Activated CD4-positive, alpha-beta T cell treated with anti-CD3 and anti-CD28 coated beads, Interleukin-2, amount 50 U/mL, for 48 hours (primary cell): ENCODE measurements at regions not wholly inside any gene's neighbourhood (a gene's known extent, or its start where the extent isn't known, plus 50 kb on each side); places are given as distances from the start of the nearest gene placed in this dataset.

ENCODE experiments used
- DNase-seq, 2 experiments: peaks; one replicate each; pipeline ENCODE4 v3.0.0-alpha.2; 2020

DNA sequence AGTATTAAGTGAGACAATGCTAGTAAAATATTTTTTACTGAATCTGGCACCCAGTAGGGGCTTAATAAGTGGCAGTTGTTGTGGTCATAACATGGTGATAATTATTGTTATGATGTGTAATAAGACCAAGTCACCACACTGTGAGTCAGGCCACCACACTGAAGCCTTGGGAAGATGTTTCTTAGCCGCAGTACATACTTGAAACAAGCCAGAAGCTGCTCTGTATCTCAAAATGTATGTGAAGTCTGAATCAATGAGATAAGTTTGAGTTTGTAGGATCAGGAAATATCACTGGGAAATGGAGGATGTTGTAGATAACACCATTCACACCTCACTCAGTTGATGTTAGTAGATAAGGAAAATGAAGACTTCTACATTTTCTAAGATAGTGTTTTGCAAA is 51.3 kb upstream of the PTPN3 start:
- no peak for DNase-seq

DNA sequence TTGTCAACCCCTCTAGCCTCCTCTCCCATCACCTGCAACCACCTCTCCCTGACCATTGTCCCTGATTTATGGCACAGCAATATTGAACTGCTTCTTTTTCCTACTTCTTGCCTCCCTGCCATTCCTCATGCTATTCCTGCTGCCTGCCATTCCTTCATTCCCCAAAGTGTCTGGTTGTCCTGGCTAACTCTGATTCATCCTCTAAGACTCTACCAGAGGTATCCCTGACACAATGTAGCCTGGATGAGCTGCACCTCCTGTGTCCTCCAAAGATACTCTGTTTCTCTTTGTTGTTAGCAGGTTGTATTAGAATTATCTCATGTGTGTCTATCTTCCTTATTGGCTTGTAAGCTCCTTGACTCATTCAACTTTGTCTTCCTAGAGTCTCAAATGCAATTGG is 53.5 kb upstream of the PTPN3 start:
- no peak for DNase-seq

DNA sequence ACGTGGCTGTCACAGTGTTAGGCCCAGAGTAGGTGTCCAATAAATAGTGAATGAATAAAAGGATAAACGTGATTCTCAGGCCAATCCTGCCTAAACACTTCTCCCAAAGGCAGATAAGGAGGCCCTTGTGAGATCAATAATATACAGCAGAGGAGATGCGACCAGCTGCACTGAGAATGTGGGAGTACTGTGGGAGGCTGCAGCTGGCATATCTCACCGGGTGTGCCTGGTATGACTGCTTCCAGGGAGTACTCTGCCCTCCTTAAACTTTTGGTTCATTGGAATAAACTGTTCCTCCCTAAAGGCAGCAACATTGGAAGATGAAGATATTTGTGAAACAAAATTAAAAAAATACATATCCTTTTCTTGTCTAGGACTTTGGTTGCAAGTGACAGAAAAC is 57.1 kb upstream of the PTPN3 start:
- DNase-seq, result no peak

DNA sequence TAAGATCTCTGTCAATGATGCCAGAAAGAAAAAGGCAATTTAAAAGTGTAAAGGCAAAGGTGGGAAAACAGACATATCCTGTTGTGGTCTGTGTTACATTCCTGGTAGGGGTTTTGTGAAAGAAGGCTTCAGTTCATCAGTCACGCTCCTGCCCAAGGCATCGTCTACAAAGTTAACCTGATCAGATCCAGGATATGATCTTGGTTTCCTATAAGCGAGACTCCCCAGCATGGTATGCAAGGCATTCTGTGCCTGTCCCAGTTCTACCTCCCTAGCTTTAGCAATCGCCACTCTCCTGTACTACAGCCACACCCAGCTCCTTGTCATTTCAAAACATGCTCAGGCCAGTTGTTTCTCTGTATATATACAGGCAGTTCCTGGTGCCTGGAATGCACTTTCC is 58.0 kb upstream of the PTPN3 start:
- no peak for DNase-seq

DNA sequence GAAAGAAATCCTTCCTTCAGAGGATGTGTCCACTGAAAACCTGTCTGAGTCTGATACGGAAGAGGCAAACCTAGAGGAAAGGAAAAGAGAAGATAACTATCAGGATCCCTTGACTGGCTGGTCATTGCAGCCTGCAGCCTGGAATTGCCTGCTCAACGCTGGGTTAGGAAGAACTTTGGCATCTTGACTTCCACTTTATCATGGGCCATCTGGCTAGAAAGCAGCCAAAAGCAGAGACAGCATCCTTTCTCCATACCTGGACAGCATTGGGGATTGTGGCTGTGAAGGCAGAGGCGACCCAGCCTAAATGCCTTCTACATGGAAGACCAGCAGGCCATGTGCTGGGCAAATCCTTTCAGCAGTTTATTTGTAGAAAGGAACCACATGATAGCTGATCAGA is 58.7 kb upstream of the PTPN3 start:
- no peak for DNase-seq

DNA sequence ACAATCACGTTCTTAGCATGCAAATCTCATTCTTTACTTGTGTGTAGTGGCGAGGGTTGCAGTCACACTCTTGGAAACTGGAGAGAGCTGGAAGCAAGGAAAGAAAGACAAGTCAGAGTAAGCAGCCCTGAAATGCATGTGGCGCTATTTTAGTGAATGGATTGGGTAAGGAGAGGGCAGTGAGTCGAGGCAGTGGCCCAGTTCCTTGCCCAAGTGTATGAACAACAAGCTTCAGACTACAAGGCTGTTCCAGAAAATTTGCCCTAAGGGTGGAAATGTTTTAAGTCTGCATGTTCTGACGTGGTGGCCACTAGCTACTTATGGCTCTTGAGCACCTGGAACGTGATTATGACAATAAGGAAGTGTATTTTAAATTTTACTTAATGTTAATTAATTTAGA is 59.4 kb upstream of the PTPN3 start:
- DNase-seq, result no peak

DNA sequence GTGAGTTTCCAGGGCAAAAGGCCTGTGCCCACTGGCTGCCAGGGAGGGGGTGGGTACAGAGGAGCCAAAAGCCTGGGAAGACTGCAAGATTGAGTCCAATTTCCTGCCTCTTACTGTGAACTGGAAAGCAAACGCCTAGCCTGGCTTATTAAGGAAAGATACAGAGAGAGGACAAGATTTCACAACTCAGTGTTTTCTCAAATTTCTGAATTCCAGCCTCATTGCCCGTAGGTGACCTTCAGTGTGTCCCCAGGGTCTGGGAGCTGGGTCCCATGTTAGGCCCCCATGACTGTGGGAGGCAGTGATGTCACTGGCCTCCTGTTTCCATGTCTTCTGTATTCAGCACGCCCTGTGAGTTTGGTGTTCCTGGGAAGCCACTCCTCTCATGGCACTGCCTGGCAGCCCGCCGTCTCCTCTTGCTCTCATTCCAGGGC is 60.6 kb upstream of the PTPN3 start:
- DNase-seq, result no peak

DNA sequence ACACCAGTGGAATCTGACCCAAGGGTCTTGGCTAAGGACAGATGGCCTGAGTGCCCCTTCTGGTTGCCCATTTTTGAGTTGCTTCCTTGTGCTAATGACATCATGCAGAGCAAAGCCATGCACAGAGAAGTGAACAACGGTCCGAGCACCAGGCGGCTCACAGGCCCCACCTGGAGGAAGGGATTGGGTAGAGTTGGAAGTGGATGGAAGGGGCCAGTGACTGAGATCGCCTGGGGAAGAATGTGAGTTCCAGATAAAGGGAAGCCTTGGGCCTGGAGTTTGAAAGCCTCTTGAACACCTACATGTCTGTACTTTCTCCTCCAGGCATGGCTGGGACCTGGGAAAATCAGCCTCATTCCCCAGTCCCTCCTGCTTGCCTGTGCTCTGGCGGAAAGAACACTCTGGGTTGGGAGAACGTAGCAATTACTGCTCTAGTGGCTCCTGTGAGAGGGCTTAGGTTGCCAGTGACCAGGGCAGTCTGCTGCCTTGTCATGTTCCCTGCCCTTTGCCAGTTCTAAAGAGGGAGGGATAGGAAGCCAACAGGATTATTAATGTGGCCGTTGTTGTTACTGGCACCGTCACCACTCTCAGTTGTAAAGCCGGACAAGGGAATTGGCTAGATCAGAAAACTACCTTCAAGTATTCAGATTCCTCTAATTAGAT is 62.5 kb upstream of the PTPN3 start:
- no peak for DNase-seq

DNA sequence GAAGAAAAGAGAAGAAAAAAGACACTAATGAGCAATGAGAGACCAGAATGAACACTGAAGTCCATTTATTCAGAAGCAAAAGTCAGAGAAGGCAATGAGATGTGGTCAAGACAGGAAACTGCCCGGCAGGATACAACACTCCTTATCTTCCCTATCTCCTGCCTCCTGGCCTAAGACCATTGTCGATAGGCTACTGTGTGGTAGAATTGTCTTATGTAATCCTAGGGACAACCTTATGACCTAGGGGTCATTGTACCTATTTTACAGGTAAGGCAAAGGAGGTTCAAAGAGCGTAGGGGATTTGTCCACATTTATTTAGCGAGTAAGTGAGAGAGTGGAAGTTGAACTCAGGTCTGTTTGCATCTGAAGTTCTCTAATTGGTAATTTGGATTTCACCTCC is 63.0 kb upstream of the PTPN3 start:
- no peak for DNase-seq

DNA sequence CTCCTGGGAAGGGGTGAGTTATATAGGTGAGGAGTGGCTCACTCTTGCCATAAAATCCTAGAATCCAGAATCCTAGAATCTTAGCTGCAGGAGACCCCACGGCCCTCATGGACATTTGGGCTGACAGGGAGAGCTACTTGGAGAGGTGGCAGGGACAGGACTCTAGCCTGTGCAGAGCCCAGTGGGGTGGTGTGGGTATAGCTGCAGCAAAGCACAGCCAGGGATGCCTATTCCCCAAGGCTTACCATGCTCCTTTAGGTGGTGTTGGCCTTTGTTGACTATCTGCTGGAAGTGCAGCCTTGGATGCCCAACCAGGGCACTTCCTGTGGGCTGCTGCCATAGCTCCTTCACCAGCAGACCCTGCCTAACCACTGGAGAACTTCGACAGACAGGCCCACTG is 70.0 kb upstream of the PTPN3 start:
- no peak for DNase-seq

DNA sequence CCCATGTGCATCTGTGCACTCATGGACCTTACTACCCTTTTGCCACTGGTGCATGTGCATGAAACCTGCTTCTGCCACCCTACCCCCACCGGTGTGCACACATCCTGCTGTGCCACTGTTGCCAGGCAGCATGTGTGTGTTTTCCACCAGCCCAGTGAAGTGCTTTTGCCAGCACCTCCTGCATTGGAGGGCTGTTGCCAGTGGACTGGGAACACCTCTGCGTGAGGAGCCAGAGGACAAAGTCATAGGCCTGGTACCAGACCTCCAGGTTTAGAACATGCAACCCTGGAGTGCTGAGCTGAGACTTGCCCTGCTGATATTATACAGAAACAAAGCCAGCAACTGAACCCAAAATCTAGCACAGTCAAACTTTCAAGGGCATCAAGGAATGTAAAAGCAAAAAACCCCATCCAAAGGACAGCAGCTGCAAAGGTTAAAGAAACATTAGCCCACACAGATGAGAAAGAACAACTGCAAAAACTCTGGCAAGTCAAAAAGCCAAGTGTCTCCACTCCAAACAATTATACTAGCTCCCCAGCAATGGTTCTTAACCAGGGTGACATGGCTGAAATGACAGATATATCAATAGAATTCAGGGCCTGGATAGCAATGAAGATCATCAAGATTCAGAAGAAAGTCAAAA is 70.6 kb upstream of the PTPN3 start:
- DNase-seq, result no peak

DNA sequence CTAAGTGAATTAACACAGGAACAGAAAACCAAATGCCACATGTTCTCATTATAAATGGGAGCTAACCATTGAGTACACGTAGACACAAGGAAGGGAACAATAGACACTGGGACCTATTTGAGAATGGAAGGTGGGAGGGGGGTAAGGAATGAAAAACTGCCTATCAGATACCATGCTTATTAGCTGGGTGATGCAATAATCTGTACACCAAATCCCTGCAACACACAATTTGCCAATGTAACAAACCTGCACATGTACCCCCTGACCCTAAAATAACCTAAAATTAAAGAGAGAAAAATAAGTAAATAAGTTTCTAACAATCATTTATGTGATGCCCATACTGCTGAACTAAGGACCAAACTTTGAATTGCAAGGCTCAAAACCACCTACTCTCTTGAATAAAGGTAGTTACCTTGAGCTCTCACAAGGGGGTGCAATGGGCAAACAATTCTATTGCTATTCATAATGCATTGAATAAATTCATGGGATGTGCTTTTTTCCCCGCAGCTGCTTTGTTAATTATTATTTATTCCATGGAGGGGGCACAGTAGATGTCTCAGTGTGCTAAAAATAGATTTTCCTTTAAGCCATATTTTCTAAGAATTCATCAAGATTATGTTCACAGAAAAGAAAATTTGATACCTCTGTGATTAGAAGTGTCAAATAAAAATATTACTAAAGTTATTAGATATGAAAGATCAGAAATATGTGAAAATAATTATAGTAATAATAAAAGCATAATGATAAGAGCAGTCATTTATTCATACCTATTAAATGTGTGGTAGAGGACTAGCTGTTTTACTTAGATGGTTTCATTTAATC is 76.2 kb upstream of the PTPN3 start:
- peak in 1 of 2 experiments; percentile 6 for DNase-seq

DNA sequence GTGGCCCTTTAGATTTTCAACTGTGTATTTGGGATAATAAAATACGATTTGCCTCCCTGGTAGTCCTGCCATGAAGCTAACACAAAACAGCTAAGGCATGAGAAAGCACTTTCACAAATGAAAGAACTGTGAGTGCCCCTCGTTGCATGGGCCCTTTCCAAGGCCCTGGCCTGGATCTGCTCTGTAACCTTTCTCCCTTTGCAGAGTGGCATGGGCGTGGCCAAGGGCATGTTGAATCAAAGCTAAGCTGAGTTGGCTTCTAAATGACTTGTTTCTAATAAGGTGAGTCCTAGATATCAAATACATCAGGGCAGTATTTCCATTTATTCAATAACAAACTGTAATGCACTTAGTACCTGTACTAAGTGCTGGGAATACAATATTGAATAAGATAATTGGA is 78.7 kb upstream of the PTPN3 start:
- no peak for DNase-seq

DNA sequence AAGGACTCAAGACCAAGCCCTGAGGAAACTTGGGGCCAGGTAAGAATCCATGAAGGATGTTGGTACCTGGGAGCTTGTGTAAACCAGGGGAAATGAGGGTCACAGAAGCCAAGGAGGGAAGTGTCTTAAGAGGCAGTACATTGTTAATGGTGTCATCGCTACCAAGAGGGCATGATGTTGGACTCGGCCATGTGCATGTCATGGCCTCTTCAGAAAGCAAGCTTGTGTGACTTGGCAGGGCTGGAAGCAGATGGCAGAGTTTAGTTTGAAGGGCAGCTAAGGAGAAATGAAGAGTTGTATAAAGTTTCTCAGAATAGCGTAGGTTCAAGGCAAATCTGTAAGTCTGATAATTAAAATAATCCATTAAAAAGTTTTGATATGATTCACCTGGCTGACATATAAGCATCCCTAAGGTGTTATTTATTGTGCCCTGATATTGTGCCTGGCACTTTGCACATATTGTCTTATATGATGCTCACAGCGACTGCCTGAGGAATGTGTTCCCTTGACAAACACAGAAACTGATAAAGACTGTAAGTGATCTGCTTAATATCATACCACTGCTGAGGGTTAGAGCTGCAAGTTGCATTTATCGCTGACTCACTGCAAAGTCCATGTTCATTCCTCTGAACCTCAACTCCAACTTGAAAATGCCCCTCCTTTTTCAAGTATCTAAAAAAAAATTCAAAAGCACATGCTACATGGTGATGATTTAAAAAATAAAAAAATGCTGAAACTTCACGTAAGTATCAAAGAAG is 81.3 kb upstream of the PTPN3 start:
- DNase-seq, result no peak

DNA sequence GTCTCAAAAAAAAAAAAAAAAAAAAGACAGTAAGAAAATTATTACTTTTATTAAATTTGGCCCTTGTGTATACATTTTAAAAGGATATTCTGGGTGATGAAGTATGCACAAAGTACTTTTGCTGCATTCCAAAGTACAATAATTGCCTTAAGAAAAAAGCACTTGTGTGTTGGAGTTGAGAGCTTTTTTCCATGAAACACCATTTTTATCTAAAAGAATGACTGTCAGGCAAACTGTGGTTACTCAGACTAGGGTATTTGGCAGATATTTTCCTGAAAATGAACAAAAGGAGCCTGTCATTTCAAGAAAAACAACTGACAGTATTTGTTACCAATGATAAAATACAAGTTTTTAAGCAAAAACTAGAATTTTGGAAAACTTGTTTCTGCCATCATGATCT is 84.3 kb upstream of the PTPN3 start:
- DNase-seq, result no peak

DNA sequence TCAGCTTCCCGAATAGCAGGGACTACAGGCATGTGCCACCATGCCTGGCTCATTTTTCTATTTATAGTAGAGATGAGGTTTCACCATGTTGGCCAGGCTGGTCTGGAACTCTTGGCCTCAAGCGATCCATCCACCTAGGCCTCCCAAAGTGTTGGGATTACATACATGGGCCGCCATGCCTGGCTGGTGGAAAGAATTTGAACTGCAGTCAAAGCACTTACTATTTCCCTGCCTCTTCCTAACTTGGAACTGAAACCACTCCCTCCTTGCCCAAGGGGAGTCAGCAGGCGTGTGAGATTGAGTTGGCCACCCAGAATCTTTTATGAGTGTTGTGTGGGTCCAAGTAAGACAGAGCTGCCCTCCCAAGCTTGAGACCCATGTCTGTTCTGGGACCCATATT is 86.1 kb upstream of the PTPN3 start:
- no peak for DNase-seq

DNA sequence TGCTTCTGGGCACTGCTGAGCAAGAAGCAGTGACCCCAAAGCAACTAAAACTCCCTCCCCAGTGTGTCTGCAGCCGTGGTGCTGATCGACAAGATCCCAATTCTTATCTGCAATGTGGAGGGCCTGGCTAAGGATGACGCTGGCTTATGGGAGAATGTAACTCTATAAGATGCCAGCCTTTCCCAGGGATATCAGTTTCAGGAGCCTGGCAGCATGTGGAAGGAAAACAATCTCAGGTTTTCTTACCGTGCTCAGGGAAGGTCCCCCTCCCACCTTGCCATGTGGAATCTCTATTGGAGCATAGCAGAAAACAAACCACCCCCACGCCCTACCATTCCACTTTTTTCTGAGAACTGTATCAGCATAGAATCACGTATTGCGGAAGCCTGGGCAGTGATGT is 87.7 kb upstream of the PTPN3 start:
- DNase-seq, result no peak

DNA sequence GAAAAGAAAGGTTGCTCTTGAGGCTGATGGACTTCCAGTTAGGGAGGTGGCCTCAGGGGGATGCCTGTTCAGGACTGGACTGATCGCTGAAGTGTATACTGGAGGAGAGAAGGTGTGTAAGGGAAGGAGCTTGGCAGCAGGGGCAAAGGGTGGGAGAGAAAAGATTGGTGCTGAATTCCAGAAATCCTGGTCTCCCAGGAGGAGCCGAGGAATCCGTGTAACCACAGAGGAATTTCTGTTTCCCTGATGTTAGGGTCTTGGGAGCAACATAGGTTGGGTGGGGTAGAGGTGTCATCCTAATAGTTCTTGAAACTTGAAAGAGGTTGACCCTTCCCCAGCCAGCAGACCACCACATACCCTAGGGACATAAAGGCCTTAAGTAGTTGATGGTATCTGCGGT is 88.9 kb upstream of the PTPN3 start:
- DNase-seq, result no peak

DNA sequence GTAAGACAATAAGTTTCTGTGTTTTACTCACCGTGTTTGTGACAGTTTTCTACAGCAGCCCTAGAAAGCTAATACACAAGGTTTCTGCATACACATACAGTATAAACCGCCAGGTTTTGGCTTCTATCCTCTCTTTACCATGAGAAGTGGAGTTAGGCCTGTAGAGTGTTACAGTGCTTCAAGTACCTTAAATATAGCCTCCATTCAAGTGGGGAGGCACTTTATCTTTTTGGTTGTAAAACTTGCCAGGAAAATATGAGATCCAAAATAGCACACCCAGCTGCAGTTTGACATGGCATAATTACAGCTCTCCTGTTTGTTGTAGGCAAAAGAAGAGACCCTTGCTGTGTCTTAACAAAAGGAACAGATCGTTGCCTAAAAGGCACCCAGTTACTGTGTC is 90.3 kb upstream of the PTPN3 start:
- no peak for DNase-seq

DNA sequence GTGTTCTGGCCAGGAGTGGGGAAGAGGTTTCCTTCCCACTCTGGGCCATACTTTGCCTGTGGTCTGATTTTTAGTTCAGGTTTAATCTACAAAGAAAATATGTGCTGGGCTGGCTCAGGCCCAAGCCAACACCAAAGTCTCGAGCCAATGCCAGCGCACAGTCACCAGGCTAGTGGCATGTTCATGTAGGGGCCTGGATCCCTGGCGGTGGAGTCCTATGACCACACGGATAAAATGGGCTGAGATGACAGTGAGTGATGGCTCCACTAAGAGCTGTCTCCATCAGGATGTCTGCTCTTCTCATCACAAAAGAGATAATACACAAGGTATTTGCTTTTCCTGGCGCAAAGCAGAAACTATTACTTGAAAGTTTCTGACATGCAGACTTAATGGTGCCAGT is 92.9 kb upstream of the PTPN3 start:
- no peak for DNase-seq

DNA sequence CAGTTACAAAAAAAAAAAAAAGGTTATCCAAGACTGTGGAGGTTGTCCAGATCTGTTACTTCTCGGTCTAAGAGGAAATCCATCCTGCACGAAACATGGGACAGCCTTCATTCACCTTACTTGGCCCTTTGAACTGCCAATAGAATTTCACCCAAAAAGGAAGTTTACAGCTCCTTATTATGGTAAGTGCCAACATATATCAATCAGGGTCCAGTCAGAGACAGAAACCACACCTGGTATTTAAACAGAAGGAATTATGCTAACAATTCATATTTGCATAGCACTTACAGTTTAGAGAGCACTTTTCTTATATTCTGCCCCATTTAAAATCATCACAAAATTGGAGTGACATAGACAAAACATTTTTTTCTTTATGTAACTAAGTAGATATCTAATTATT is 93.6 kb upstream of the PTPN3 start:
- DNase-seq, result no peak

DNA sequence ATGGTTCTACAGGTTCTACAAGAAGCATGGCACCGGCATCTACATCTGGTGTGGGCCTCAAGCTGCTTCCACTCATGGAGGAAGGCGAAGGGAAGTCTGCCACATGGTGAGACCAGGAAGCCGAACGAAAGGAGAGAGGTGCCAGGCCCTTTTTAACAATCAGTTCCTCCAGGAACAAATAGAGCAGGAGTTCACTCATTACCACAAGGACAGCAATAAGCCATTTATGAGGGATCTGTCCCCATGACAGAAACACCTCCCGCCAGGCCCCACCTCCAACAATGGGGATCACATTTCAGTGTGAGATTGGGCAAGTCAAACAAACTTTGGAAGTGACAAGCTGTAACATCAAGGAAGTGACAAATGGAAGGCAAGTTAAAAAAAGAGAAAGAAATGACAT is 95.5 kb upstream of the PTPN3 start:
- DNase-seq, result no peak

DNA sequence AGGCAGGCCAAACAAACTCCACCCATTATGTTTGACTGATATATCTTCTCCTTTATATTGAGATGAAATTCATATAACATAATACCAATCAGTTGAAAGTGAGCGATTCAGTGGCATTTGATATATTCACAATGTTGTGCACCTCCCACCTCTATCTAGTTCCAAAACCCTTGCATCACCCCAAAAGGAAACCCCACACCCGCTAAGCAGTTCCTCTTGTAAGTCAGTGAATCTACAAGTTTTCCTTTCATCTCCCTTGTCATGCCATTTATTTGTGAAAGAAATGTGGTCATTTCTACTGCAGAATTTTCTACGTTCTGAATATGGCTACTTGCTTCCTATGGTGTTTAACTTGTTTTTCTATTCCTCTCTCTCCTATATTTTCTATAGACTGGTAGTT is 99.4 kb upstream of the PTPN3 start:
- no peak for DNase-seq

DNA sequence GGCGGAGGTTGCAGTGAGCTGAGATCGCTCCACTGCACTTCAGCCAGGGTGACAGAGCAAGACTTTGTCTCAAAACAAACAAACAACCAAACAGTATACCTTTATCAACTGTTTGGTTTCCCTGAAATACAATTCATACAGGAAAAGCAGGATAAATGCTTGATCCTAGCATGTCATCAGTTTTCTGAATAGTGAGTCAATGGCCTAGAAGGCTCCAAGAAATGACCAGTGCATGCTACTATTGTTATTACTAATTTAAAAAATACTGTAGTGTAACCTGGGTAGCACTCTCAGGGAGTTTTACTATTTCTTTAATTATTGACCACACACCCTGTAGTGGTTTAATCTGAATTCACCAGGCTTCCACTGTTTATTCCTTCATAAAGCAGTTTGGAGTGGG is 101.0 kb upstream of the PTPN3 start:
- DNase-seq, result no peak
